Stimulated activated CD4-positive, alpha-beta T cell treated with anti-CD3 and anti-CD28 coated beads, Interleukin-2, amount 100 ng/mL, for 24 hours (primary cell): ENCODE measurements at regions not wholly inside any gene's neighbourhood (a gene's known extent, or its start where the extent isn't known, plus 50 kb on each side); places are given as distances from the start of the nearest gene placed in this dataset.

Experiments used
- DNase-seq, 2 donors: peaks; one replicate each; pipeline ENCODE4 v3.0.0-alpha.2; 2020

- no peak for DNase-seq
These were observed 1411.2 kb upstream of the MIR17HG start for GRCh38 chr13:89936256-89936655.

- DNase-seq, result no peak
These were observed 1410.1 kb upstream of the MIR17HG start for GRCh38 chr13:89937420-89937819.

GRCh38 chr13:89940383-89940782, 1407.1 kb upstream of the MIR17HG start:
- no peak for DNase-seq

GRCh38 chr13:89943139-89943538, 1404.3 kb upstream of the MIR17HG start:
- DNase-seq, result no peak

- no peak for DNase-seq
These were observed 1397.3 kb upstream of the MIR17HG start for GRCh38 chr13:89950225-89950624.

GRCh38 chr13:89951341-89951740, 1396.1 kb upstream of the MIR17HG start:
- DNase-seq, result no peak

GRCh38 chr13:89953581-89953980, 1393.9 kb upstream of the MIR17HG start:
- no peak for DNase-seq

- DNase-seq, result no peak
These were observed 1391.7 kb upstream of the MIR17HG start for GRCh38 chr13:89955773-89956172.

- DNase-seq, result no peak
These were observed 1388.4 kb upstream of the MIR17HG start for GRCh38 chr13:89959074-89959473.

- DNase-seq, result no peak
These were observed 1382.2 kb upstream of the MIR17HG start for GRCh38 chr13:89965252-89965651.

- DNase-seq, result no peak
These were observed 1381.0 kb upstream of the MIR17HG start for GRCh38 chr13:89966524-89966923.

GRCh38 chr13:89967701-89968100, 1379.8 kb upstream of the MIR17HG start:
- no peak for DNase-seq

- no peak for DNase-seq
These were observed 1379.0 kb upstream of the MIR17HG start for GRCh38 chr13:89968470-89968869.

GRCh38 chr13:89970353-89970709, 1377.2 kb upstream of the MIR17HG start:
- DNase-seq, result no peak

GRCh38 chr13:89977203-89977602, 1370.3 kb upstream of the MIR17HG start:
- DNase-seq, result no peak

- DNase-seq, result no peak
These were observed 1366.6 kb upstream of the MIR17HG start for GRCh38 chr13:89980896-89981295.

- no peak for DNase-seq
These were observed 1364.9 kb upstream of the MIR17HG start for GRCh38 chr13:89982407-89983095.

- DNase-seq, result no peak
These were observed 1359.3 kb upstream of the MIR17HG start for GRCh38 chr13:89988206-89988605.

GRCh38 chr13:90003566-90003965, 1343.9 kb upstream of the MIR17HG start:
- DNase-seq, result no peak

- no peak for DNase-seq
These were observed 1338.8 kb upstream of the MIR17HG start for GRCh38 chr13:90008707-90009149.

GRCh38 chr13:90014038-90014437, 1333.4 kb upstream of the MIR17HG start:
- no peak for DNase-seq

- DNase-seq, result no peak
These were observed 1331.7 kb upstream of the MIR17HG start for GRCh38 chr13:90015565-90016507.

GRCh38 chr13:90016688-90017087, 1330.8 kb upstream of the MIR17HG start:
- DNase-seq, result no peak

GRCh38 chr13:90020536-90021070, 1326.9 kb upstream of the MIR17HG start:
- DNase-seq, result no peak
